HG02981 (cell line): ENCODE measurements at regions not wholly inside any gene's neighbourhood (a gene's known extent, or its start where the extent isn't known, plus 50 kb on each side); places are given as distances from the start of the nearest gene placed in this dataset.

ENCODE experiments used
- ATAC-seq: cut with Tn5 transposase; IDR thresholded peaks from one replicate; pipeline ENCODE4 v1.9.1; 2021; ENCODE audit warnings: mild to moderate bottlenecking, moderate library complexity; ENCODE audit not compliant: unreplicated experiment

- no peak for ATAC-seq
These were observed 1317.8 kb downstream of the UQCRFS1 start for GRCh38 chr19:27894906-27895754.

GRCh38 chr19:27892500-27892899 lies 1320.5 kb downstream of the UQCRFS1 start:
- no peak for ATAC-seq

- no peak for ATAC-seq
These were observed 1321.5 kb downstream of the UQCRFS1 start for GRCh38 chr19:27891411-27891810.

GRCh38 chr19:27890696-27891095 lies 1322.3 kb downstream of the UQCRFS1 start:
- ATAC-seq: no peak

GRCh38 chr19:27890206-27890605 lies 1322.7 kb downstream of the UQCRFS1 start:
- ATAC-seq: no peak

- ATAC-seq: no peak
These were observed 1323.8 kb downstream of the UQCRFS1 start for GRCh38 chr19:27889156-27889555.

- ATAC-seq: no peak
These were observed 1325.0 kb downstream of the UQCRFS1 start for GRCh38 chr19:27887946-27888345.

GRCh38 chr19:27885359-27885758 lies 1327.6 kb downstream of the UQCRFS1 start:
- ATAC-seq: no peak

GRCh38 chr19:27884376-27884775 lies 1328.6 kb downstream of the UQCRFS1 start:
- ATAC-seq: no peak

- ATAC-seq: no peak
These were observed 1331.7 kb downstream of the UQCRFS1 start for GRCh38 chr19:27881213-27881612.

GRCh38 chr19:27876976-27877512 lies 1335.9 kb downstream of the UQCRFS1 start:
- ATAC-seq: no peak

- no peak for ATAC-seq
These were observed 1336.5 kb downstream of the UQCRFS1 start for GRCh38 chr19:27876489-27876888.

- no peak for ATAC-seq
These were observed 1340.6 kb downstream of the UQCRFS1 start for GRCh38 chr19:27872370-27872769.

GRCh38 chr19:27870293-27870692 lies 1342.7 kb downstream of the UQCRFS1 start:
- no peak for ATAC-seq

- ATAC-seq: no peak
These were observed 1344.9 kb downstream of the UQCRFS1 start for GRCh38 chr19:27868007-27868406.

- ATAC-seq: no peak
These were observed 1346.8 kb downstream of the UQCRFS1 start for GRCh38 chr19:27865927-27866777.

- no peak for ATAC-seq
These were observed 1351.5 kb downstream of the UQCRFS1 start for GRCh38 chr19:27861411-27861975.

GRCh38 chr19:27860309-27860934 lies 1352.5 kb downstream of the UQCRFS1 start:
- ATAC-seq: no peak

- ATAC-seq: no peak
These were observed 1353.3 kb downstream of the UQCRFS1 start for GRCh38 chr19:27859689-27860088.

- no peak for ATAC-seq
These were observed 1353.9 kb downstream of the UQCRFS1 start for GRCh38 chr19:27858981-27859581.
